PC-3 (cell line): ENCODE measurements at regions not wholly inside any gene's neighbourhood (a gene's known extent, or its start where the extent isn't known, plus 50 kb on each side); places are given as distances from the start of the nearest gene placed in this dataset.

Experiments
- EZH2 ChIP-seq: fragments of 300-600 bp; sonication (generic); IDR thresholded peaks from one replicate; pipeline ENCODE4 v1.6.1; 2017; ENCODE audit warnings: antibody characterized with exemption, mild to moderate bottlenecking, low read length; ENCODE audit not compliant: unreplicated experiment
- TF ChIP-seq, protein P1 (sequence below): fragments of 300-600 bp; sonication (generic); conservative IDR thresholded peaks from 2 replicates; pipeline ENCODE4 v1.5.1; 2017; ENCODE audit warnings: antibody characterized with exemption, low read depth, mild to moderate bottlenecking, low read length

DNA sequence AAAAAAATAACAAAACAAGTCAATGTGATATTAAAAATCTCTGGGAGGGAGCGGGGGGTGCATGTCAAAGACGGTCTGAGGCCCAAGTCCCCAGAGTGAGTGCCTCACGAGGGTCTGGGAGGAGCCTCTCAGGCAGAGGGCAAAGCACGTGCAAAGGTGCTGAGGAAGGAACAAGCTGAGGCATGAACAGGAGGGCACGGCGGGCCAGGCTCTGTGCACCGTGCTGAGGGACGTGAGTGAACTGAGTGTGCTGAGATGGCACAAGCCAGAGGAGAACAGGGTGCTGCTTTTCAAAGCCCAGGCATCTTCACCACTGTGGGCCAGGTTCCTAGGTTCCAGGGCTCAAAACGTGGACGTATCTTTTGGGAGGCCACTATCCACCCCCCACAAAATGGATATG lies 142.1 kb upstream of the PHACTR3 start:
- TF ChIP-seq, protein P1, sequence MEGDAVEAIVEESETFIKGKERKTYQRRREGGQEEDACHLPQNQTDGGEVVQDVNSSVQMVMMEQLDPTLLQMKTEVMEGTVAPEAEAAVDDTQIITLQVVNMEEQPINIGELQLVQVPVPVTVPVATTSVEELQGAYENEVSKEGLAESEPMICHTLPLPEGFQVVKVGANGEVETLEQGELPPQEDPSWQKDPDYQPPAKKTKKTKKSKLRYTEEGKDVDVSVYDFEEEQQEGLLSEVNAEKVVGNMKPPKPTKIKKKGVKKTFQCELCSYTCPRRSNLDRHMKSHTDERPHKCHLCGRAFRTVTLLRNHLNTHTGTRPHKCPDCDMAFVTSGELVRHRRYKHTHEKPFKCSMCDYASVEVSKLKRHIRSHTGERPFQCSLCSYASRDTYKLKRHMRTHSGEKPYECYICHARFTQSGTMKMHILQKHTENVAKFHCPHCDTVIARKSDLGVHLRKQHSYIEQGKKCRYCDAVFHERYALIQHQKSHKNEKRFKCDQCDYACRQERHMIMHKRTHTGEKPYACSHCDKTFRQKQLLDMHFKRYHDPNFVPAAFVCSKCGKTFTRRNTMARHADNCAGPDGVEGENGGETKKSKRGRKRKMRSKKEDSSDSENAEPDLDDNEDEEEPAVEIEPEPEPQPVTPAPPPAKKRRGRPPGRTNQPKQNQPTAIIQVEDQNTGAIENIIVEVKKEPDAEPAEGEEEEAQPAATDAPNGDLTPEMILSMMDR: no peak
- no peak for TF ChIP-seq EZH2
